Lower leg skin (tissue), 3 donors: ENCODE measurements at regions not wholly inside any gene's neighbourhood (a gene's known extent, or its start where the extent isn't known, plus 50 kb on each side); places are given as distances from the start of the nearest gene placed in this dataset.
"Not testable (repeated sequence)": the region's sequence is repeated elsewhere in the genome, so short reads cannot be mapped to it uniquely, and the experiment has no call there.

Experiments used
- CTCF ChIP-seq, 3 donors: fragments of 450-650 bp; IDR thresholded peaks; one replicate each; pipeline ENCODE4 v1.5.1; 2016; ENCODE audit warnings: antibody characterized with exemption in 3 of 3, mild to moderate bottlenecking in 3 of 3, moderate library complexity in 2 of 3
- POLR2A ChIP-seq, 2 donors: fragments of 450-650 bp; IDR thresholded peaks; one replicate each; pipeline ENCODE4 v1.6.1; 2016 to 2017; ENCODE audit warnings: antibody characterized with exemption in 2 of 2, mild to moderate bottlenecking in 1 of 2, moderate library complexity in 1 of 2

DNA sequence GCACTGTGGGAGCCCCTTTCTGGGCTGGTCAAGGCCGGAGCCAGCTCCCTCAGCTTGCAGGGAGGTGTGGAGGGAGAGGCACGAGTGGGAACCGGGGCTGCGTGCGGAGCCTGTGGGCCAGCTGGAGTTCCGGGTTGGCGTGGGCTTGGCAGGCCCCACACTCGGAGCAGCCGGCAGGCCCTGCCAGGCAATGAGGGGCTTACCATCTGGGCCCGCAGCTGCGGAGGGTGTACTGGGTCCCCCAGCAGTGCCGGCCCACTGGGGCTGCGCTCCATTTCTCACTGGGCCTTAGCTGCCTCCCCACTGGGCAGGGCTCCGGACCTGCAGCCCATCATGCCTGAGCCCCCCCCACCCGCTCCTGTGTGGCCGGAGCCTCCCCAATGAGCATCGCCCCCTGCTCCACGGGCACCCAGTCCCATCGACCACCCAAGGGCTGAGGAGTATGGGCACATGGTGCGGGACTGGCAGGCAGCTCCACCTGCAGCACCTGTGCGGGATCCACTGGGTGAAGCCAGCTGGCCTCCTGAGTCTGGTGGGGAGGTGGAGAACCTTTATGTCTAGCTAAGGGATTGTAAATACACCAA, 693.8 kb upstream of the GNPDA2 start:
- TF ChIP-seq CTCF, POLR2A (IDR thresholded peaks at IDR 0.05): not testable (repeated sequence)
